ENCODE measurements at regions not wholly inside any gene's neighbourhood (a gene's known extent, or its start where the extent isn't known, plus 50 kb on each side); places are given as distances from the start of the nearest gene placed in this dataset.

GRCh38 chr9:86747711-86748110 lies 199.6 kb downstream of the GAS1 start:
- no peak for DNase-seq (ENCODE audit: low spot score)
- no peak for ATAC-seq

GRCh38 chr9:86741311-86742208 lies 205.7 kb downstream of the GAS1 start:
- DNase-seq (ENCODE audit: low spot score) (no peak), ATAC-seq (peak; percentile 54)
- intact Hi-C loops (cut with DNase I), result no loop called here

More at GRCh38 chr9:86747711-86748110, 199.6 kb downstream of the GAS1 start:
- intact Hi-C loops (cut with DNase I), result no loop called here

GRCh38 chr9:86735772-86736458 lies 211.4 kb downstream of the GAS1 start:
- intact Hi-C loops (cut with DNase I), result no loop called here
- DNase-seq (ENCODE audit: low spot score), result no peak

GRCh38 chr9:86734771-86735170 lies 212.5 kb downstream of the GAS1 start:
- ATAC-seq (no peak), DNase-seq (ENCODE audit: low spot score) (no peak)
- intact Hi-C loops (cut with DNase I), result no loop called here

More at GRCh38 chr9:86735772-86736458, 211.4 kb downstream of the GAS1 start:
- ATAC-seq, result no peak

GRCh38 chr9:86733929-86734328 lies 213.4 kb downstream of the GAS1 start:
- intact Hi-C loops (cut with DNase I), result no loop called here
- no peak for DNase-seq (ENCODE audit: low spot score)
- peak; percentile 41 for ATAC-seq

GRCh38 chr9:86732514-86733171 lies 214.7 kb downstream of the GAS1 start:
- intact Hi-C loops (cut with DNase I), result no loop called here
- DNase-seq (ENCODE audit: low spot score) (no peak), ATAC-seq (peak; percentile 92)

GRCh38 chr9:86731511-86732063 lies 215.7 kb downstream of the GAS1 start:
- ATAC-seq (peak; percentile 81), DNase-seq (ENCODE audit: low spot score) (no peak)
- intact Hi-C loops (cut with DNase I), result no loop called here

GRCh38 chr9:86730163-86730928 lies 217.0 kb downstream of the GAS1 start:
- no peak for DNase-seq (ENCODE audit: low spot score)
- ATAC-seq, result no peak
- intact Hi-C loops (cut with DNase I), result no loop called here

GRCh38 chr9:86724529-86724928 lies 222.8 kb downstream of the GAS1 start:
- no peak for DNase-seq (ENCODE audit: low spot score)
- intact Hi-C loops (cut with DNase I), result no loop called here
- ATAC-seq, result no peak

GRCh38 chr9:86723346-86723745 lies 224.0 kb downstream of the GAS1 start:
- intact Hi-C loops (cut with DNase I), result no loop called here
- DNase-seq (ENCODE audit: low spot score) (no peak), ATAC-seq (no peak)

- intact Hi-C loops (cut with DNase I), result no loop called here
- peak; percentile 22 for ATAC-seq
- no peak for DNase-seq (ENCODE audit: low spot score)
These were observed 224.6 kb downstream of the GAS1 start for GRCh38 chr9:86722706-86723075.

GRCh38 chr9:86721843-86722705 lies 225.2 kb downstream of the GAS1 start:
- ATAC-seq, result peak; percentile 92

GRCh38 chr9:86721226-86721781 lies 226.0 kb downstream of the GAS1 start:
- intact Hi-C loops (cut with DNase I), result no loop called here
- DNase-seq (ENCODE audit: low spot score) (no peak), ATAC-seq (peak; percentile 77)

More at GRCh38 chr9:86721843-86722705, 225.2 kb downstream of the GAS1 start:
- DNase-seq (ENCODE audit: low spot score), result no peak
- intact Hi-C loops (cut with DNase I), result no loop called here

- DNase-seq (ENCODE audit: low spot score), result no peak
- no peak for ATAC-seq
- intact Hi-C loops (cut with DNase I), result no loop called here
These were observed 226.6 kb downstream of the GAS1 start for GRCh38 chr9:86720639-86721225.

GRCh38 chr9:86718388-86719049 lies 228.8 kb downstream of the GAS1 start:
- intact Hi-C loops (cut with DNase I), result no loop called here
- ATAC-seq (no peak), DNase-seq (ENCODE audit: low spot score) (no peak)

GRCh38 chr9:86716326-86716922 lies 230.9 kb downstream of the GAS1 start:
- no peak for DNase-seq (ENCODE audit: low spot score)
- no peak for ATAC-seq
- intact Hi-C loops (cut with DNase I), result no loop called here

Measured in sciatic nerve (tissue), 2 donors.